HFF-Myc (cell line): ENCODE measurements at regions not wholly inside any gene's neighbourhood (a gene's known extent, or its start where the extent isn't known, plus 50 kb on each side); places are given as distances from the start of the nearest gene placed in this dataset.

Experiments
- DNase-seq: peaks from one replicate; pipeline ENCODE4 v3.0.0-alpha.2; 2011; ENCODE audit warnings: low read depth; ENCODE audit errors: extremely low read depth
- H3K4me3 ChIP-seq: replicated peaks from 2 replicates; pipeline ENCODE4 v1.5.1; 2011; ENCODE audit warnings: low read depth, mild to moderate bottlenecking, control low read depth, low read length
- CTCF ChIP-seq: IDR thresholded peaks from 2 replicates; pipeline ENCODE4 v1.5.1; 2012; ENCODE audit warnings: mild to moderate bottlenecking, low read depth, low read length, control low read depth; ENCODE audit errors: missing control alignments

- no peak overlapping the region for H3K4me3 ChIP-seq
- TF ChIP-seq CTCF: no peak
- DNase-seq: no peak
These were observed 171.1 kb upstream of the PPARGC1A start for GRCh38 chr4:24060932-24061331.

GRCh38 chr4:24059839-24060238 is 170.0 kb upstream of the PPARGC1A start:
- TF ChIP-seq CTCF: no peak
- DNase-seq: no peak
- H3K4me3 ChIP-seq: no peak overlapping the region

- DNase-seq: no peak
- no peak for TF ChIP-seq CTCF
- H3K4me3 ChIP-seq: no peak overlapping the region
These were observed 168.2 kb upstream of the PPARGC1A start for GRCh38 chr4:24057915-24058559.

- no peak for TF ChIP-seq CTCF
- no peak for DNase-seq
- no peak overlapping the region for H3K4me3 ChIP-seq
These were observed 166.4 kb upstream of the PPARGC1A start for GRCh38 chr4:24056289-24056688.

- no peak overlapping the region for H3K4me3 ChIP-seq
- no peak for TF ChIP-seq CTCF
- DNase-seq: no peak
These were observed 165.8 kb upstream of the PPARGC1A start for GRCh38 chr4:24055623-24056022.

GRCh38 chr4:24054910-24055309 is 165.1 kb upstream of the PPARGC1A start:
- H3K4me3 ChIP-seq: no peak overlapping the region
- no peak for DNase-seq
- TF ChIP-seq CTCF: no peak

- TF ChIP-seq CTCF: no peak
- DNase-seq: no peak
These were observed 164.1 kb upstream of the PPARGC1A start for GRCh38 chr4:24053934-24054333.

More at GRCh38 chr4:24053934-24054333, 164.1 kb upstream of the PPARGC1A start:
- no peak overlapping the region for H3K4me3 ChIP-seq
